HG03280 (cell line): ENCODE measurements at regions not wholly inside any gene's neighbourhood (a gene's known extent, or its start where the extent isn't known, plus 50 kb on each side); places are given as distances from the start of the nearest gene placed in this dataset.

Experiments
- ATAC-seq: cut with Tn5 transposase; IDR thresholded peaks from one replicate; pipeline ENCODE4 v1.9.1; 2021; ENCODE audit warnings: mild to moderate bottlenecking, moderate library complexity; ENCODE audit not compliant: unreplicated experiment

DNA sequence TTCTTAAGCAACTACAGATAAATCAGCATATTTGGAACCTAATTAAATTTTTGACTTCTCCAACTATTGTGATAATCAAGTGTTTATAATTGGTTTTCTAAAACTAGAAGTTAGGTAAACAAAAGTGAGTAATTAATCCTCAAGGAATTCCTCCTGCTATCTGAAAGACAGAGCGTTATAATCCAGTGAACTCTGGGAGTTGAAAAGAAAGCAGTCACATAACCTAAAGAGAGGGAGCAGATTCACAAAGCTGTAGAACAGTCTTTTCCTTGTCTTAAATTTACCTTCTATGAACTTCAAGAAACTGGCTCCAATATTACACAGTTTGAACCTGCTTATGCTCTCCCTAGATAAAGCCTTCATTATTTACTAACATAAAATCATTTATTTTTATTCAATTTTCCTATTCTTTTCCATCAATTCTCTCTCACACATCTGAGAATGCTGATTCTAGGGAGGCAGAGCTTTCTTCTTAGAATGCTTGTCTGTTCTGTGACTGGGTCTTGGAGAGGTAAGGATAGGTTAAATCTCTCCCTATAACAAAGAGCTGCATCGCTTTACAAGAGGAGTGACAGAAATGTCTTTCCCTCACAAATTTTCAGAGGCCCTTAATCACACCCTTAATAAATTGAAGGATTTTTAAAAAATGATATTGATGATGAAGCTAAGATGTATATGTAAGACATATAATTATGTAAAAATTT is 132.8 kb downstream of the TUSC7 start:
- no peak for ATAC-seq

DNA sequence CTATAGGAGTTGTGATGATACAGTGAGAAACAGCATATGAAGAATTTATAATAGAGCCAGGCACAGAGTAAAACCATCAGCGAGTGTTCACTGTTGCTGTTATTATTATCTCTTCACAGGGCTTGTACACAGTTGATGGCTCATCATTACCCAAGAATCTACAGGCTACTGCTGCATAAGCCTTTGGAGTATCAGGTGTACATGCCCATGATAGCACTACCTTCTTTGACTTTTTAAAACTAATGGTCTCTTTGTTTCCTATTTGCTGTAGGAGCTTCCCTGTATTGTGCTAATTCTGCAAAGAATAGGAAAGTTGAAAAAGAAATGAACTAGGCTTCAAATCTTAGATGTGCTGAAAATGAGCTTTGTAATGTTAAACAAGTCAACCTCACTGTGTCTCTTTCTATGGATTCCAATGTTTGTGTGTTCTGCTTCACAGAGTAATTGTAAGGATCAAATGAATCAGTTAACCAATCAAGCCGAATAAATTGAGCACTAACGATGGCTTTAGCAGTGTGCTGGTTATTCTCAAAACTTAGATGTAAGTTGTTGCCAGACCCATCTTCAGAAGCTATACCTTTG is 138.8 kb downstream of the TUSC7 start:
- ATAC-seq: no peak

GRCh38 chr3:116849261-116849688 is 139.7 kb downstream of the TUSC7 start:
- ATAC-seq: no peak

DNA sequence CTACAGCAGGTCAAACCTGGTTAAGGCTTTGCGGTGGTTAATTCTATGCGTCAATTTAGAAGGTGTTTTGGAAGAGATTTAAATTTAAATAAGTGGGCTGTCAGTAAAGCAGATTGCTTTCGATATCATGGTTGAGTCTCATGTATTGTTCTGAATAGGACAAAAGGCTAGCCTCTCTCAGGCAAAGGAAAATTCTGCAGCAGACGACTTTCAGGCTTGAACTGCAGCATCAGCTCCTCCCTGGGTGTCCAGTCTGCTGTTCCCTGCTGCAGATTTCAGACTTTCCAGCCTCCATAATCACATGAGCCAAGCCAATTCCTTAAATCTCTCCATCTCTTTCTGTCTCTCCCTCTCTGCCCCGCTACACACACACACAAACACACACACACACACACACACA is 143.2 kb downstream of the TUSC7 start:
- ATAC-seq: no peak

DNA sequence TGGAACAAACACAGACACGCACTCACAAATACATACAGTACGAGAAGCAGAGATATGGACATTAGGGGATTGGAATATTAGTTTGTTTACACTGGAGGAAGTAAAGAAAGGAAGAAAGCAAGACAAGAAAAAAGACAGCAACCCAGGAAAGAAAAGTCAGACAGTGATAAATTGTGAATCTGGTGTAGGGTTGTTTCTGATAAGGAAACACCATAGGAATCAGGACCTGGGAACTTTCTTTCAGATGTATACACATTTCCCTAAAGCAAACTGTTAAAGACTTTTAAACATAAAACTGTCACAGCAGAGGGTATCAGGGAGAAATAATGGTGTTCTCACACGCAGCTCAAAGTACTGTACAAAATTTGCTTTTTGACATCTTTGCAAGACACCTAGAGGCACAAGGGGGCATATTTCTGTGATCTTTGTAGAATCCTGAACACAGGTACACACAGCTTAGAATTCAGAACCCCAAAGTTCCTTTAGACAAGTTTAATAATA is 153.7 kb downstream of the TUSC7 start:
- ATAC-seq: no peak

- no peak for ATAC-seq
Observed at GRCh38 chr3:116863822-116864589, 154.4 kb downstream of the TUSC7 start.

DNA sequence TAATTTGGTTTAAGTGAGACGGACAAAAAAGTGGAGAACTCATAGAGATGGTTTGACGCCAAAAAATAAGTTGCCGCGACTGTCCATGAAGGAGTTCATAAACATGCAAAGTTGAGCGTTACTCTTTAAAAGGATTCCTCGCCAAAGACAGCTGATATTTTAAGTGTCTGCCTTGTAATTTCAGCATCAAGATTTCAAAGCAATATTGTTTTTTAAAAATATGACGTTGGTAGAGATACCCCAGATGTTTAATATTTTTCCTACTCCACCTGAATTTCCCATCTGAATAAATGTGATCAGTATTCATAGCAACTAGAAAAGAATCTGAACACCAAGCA is 155.0 kb downstream of the TUSC7 start:
- no peak for ATAC-seq

GRCh38 chr3:116870379-116870778 is 160.8 kb downstream of the TUSC7 start:
- no peak for ATAC-seq

DNA sequence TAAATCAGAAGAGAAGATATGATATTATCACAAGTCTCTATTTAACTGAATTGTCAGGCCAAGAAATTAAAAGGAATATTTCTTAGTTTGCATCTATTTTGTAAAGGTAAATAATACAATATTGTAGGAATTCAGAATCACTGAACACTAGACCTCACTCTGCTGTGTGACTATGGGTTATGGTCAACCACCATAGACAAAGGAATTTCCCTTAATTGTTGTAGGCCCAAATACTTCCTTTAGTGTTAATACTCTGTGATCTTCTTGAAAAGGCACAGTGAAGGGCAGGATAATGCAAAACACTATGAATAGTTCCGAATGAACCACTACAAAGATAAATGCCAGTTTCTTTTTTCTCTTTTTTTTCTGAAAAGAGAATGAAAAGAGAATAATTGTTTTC is 162.3 kb downstream of the TUSC7 start:
- no peak for ATAC-seq

DNA sequence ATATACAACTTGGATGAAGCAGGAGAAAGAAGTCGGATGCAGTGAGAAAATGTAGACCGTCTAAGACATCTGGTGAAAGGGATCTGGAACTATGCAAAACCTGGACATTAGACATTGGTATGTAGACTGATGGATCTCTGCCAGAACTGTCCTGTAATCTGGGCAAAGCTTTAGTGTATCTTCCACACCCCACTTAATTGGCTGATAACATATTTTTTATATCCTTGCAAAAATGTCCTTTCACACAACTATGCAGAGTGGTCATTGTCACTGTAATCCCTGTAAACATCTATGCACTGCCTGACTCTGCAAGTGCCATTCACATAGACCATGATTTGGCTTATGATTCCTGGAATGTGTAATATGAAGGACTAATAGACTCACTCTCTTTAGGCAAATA is 163.1 kb downstream of the TUSC7 start:
- ATAC-seq: no peak

- no peak for ATAC-seq
Observed at GRCh38 chr3:116873142-116873541, 163.6 kb downstream of the TUSC7 start.

- peak; percentile 62 for ATAC-seq
Observed at GRCh38 chr3:116877968-116878367, 168.4 kb downstream of the TUSC7 start.

DNA sequence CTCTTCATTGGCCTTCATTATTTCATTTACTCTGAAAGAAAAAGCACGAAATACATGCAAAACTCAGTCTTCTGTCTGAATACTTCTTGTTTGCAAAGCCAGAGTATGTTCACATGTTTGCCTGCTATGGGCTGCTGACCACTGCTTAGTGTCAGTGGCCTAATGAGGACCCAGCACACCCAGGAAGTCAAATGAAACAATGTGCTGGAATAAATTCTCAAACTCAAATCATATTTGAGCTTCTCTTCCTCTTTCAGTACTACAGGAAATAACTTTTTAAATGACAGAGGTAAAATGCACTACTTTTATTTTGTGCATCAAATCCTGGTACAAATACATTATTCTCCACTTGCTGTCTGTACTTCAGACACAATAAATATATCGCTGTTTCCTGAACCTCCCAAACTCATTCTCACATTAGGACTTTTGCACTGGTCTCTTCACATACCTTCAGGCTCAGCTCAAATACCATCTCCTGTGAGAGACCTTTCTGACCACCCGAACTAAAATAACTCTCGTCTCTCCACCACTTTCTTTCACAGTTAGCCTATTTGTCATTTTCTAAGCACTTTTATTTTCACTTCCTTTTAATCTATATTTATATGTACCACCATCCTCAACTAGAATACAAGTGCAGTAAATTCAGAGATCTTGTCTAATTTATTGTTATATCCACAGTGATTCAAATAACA is 176.8 kb downstream of the TUSC7 start:
- peak; percentile 85 for ATAC-seq

GRCh38 chr3:116896116-116896515 is 186.5 kb downstream of the TUSC7 start:
- no peak for ATAC-seq

- ATAC-seq: no peak
Observed at GRCh38 chr3:116897382-116897781, 187.8 kb downstream of the TUSC7 start.

DNA sequence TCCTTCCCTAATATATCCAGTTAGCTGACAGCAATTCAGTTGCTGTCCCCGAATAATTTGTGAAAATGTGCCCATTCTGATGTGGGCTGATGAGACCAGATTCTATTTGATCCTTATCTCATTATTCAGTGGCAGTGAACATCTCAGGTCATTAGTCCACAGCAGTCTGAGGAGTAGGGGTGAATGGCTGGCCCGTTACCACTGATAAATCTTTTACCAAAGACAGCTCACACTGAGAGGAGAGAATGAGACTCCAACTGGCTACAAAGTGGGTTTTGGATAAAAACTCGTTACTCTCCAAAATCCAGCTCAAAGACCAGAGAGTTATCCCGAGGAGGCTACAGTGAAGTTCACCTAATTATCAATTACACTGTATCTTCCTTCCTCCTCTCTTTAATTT is 189.7 kb downstream of the TUSC7 start:
- no peak for ATAC-seq

DNA sequence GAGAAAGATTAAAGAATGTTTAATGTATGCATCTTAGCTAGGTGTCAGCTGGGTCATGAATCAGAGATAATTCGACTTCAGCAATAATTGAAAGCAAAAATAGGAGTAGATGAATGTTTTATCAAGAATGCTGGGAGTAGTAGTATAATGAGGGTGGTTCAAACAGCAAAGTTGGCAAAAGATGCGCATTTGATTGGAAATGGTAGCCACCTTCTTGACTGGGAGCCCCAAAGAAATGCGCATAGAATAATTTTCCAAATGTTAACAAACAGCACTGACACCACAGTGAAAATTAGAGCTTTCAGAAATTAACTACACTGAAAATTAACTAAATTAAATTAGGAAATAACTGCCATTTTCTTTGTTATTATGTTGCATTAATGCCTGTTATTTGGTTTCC is 195.8 kb downstream of the TUSC7 start:
- no peak for ATAC-seq

DNA sequence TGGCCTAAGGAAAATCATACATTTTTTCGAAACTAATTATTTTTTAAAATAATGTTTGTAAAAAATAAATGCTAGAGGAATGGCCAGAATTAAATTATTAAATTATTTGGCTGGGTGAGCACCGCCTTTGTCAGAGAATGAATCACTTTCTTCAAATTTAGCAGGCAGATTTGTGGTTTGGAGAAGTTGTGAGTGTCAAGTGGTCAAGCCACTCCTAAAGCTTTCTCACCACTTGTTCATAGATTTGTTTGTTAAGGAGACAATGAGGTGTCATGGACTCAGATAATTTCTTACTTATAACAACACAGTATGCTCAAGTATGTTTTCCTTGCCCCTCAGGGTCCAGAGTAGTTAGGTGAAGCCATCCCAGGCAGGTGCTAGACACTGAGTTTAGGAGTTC is 196.2 kb downstream of the TUSC7 start:
- no peak for ATAC-seq

DNA sequence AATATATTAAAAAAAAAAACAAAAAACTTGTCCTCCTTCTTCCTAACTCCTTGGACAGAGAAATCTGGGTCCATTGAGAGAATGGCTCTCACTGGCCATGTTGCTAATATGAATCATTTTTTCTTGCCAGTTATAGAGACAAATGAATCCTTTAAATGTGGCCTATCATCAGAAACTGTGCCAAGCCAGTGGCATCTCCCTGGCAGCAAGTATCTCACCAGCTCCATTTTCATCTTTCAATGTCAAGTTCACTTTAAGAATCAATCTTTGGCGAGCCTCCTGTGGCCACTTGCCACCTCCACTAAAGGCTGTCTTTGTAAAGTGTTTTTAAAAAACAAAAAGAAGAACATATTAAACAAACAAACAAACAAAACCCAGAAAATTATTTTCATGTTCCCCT is 202.5 kb downstream of the TUSC7 start:
- ATAC-seq: no peak

DNA sequence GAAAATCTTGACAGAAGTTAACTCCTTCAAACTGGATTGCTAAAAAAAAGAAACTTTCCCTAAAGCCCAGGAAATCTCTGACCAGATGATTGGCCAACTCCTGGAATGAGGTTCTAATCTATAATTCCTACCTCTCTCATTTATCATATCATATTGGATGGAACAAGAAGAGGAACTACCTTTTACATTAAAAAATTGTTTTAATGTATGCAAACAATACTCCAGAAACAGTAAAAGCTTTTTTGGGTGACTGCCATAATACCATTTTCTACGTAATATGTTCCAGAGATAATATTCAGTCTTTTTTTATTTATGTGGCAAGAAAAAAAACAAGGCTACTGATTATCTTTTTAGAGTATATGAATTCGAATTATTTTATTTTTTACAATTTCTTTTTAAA is 204.4 kb downstream of the TUSC7 start:
- no peak for ATAC-seq

GRCh38 chr3:116916836-116917235 is 207.3 kb downstream of the TUSC7 start:
- ATAC-seq: no peak
